ENCODE measurements at regions not wholly inside any gene's neighbourhood (a gene's known extent, or its start where the extent isn't known, plus 50 kb on each side); places are given as distances from the start of the nearest gene placed in this dataset.

DNA sequence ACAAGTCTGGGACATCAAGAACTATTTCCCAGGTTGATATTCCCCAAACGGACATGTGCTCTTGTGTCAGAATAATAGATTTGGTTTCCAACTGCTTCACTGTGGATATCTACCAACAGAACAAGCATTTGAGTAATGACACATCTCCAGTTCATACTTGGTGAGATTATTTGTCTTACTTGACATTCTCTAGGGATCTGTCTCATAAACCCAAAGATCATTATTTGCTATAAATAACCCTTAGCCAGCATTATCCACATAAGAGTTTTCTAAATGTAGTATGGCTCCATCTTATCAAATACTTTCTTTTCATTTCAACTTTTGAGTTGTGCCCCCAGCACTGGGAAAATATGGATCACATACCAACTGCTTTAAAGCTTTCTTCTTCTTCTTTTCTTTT lies 1063.9 kb upstream of the CDH18 start:
- Histone ChIP-seq H3K27me3 (ENCODE audit: insufficient read depth, poor library complexity, severe bottlenecking) (no peaks in the 10 kb centered on the region), H3K9me3 (ENCODE audit: severe bottlenecking) (no peaks in the 10 kb centered on the region), H3K4me3 (ENCODE audit: severe bottlenecking) (no peak overlapping the region), H3K36me3 (ENCODE audit: low read depth) (no peaks in the 10 kb centered on the region), H3K27ac (ENCODE audit: poor library complexity, severe bottlenecking) (no peak overlapping the region), H3K4me1 (ENCODE audit: insufficient read depth, poor library complexity, severe bottlenecking) (no peaks in the 10 kb centered on the region)
- no peak for DNase-seq (ENCODE audit: low spot score)
- TF ChIP-seq, protein P1, sequence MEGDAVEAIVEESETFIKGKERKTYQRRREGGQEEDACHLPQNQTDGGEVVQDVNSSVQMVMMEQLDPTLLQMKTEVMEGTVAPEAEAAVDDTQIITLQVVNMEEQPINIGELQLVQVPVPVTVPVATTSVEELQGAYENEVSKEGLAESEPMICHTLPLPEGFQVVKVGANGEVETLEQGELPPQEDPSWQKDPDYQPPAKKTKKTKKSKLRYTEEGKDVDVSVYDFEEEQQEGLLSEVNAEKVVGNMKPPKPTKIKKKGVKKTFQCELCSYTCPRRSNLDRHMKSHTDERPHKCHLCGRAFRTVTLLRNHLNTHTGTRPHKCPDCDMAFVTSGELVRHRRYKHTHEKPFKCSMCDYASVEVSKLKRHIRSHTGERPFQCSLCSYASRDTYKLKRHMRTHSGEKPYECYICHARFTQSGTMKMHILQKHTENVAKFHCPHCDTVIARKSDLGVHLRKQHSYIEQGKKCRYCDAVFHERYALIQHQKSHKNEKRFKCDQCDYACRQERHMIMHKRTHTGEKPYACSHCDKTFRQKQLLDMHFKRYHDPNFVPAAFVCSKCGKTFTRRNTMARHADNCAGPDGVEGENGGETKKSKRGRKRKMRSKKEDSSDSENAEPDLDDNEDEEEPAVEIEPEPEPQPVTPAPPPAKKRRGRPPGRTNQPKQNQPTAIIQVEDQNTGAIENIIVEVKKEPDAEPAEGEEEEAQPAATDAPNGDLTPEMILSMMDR (IDR thresholded peaks at IDR 0.05; ENCODE audit: poor library complexity, severe bottlenecking): no peak
- ATAC-seq (ENCODE audit: low read depth): no peak

DNA sequence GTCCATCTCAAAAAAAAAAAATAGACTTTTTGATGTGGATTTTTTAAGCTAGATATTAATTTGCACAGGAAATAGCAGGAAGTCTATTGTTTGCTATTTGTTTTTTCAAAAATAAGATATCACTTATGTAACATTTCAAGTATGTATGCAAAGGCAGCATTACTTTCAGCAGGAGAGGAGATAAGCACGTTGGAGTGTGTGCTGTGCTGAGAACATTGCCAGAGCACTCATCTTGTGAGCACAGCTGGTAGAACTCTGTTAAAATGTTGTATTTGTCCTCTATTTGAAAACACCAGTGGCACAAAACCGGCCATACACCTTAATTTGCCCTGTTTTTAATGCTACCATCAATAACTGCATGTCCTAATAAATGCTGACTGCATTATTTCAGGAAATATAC lies 1061.9 kb upstream of the CDH18 start:
- H3K9me3 ChIP-seq (ENCODE audit: severe bottlenecking): no peaks in the 10 kb centered on the region
- no peaks in the 10 kb centered on the region for H3K4me1 ChIP-seq (ENCODE audit: insufficient read depth, poor library complexity, severe bottlenecking)
- TF ChIP-seq, protein P1 (IDR thresholded peaks at IDR 0.05; ENCODE audit: poor library complexity, severe bottlenecking): no peak
- H3K4me3 ChIP-seq (ENCODE audit: severe bottlenecking): no peak overlapping the region
- H3K27ac ChIP-seq (ENCODE audit: poor library complexity, severe bottlenecking): no peak overlapping the region
- no peaks in the 10 kb centered on the region for H3K36me3 ChIP-seq (ENCODE audit: low read depth)
- no peaks in the 10 kb centered on the region for H3K27me3 ChIP-seq (ENCODE audit: insufficient read depth, poor library complexity, severe bottlenecking)
- ATAC-seq (ENCODE audit: low read depth) (no peak), DNase-seq (ENCODE audit: low spot score) (no peak)

- no peaks in the 10 kb centered on the region for H3K36me3 ChIP-seq (ENCODE audit: low read depth)
- no peaks in the 10 kb centered on the region for H3K9me3 ChIP-seq (ENCODE audit: severe bottlenecking)
- TF ChIP-seq, protein P1 (IDR thresholded peaks at IDR 0.05; ENCODE audit: poor library complexity, severe bottlenecking): no peak
- no peak overlapping the region for H3K4me3 ChIP-seq (ENCODE audit: severe bottlenecking)
- H3K27ac ChIP-seq (ENCODE audit: poor library complexity, severe bottlenecking): no peak overlapping the region
- no peaks in the 10 kb centered on the region for H3K4me1 ChIP-seq (ENCODE audit: insufficient read depth, poor library complexity, severe bottlenecking)
- no peak for ATAC-seq (ENCODE audit: low read depth)
- DNase-seq (ENCODE audit: low spot score): no peak
- H3K27me3 ChIP-seq (ENCODE audit: insufficient read depth, poor library complexity, severe bottlenecking): peaks cover 3% of the 10 kb centered on the region
Observed at GRCh38 chr5:21030981-21031380, 1043.0 kb upstream of the CDH18 start.

- DNase-seq (ENCODE audit: low spot score) (no peak), ATAC-seq (ENCODE audit: low read depth) (no peak)
- Histone ChIP-seq H3K9me3 (ENCODE audit: severe bottlenecking) (no peaks in the 10 kb centered on the region), H3K36me3 (ENCODE audit: low read depth) (no peaks in the 10 kb centered on the region), H3K4me1 (ENCODE audit: insufficient read depth, poor library complexity, severe bottlenecking) (no peaks in the 10 kb centered on the region), H3K27me3 (ENCODE audit: insufficient read depth, poor library complexity, severe bottlenecking) (peaks cover 3% of the 10 kb centered on the region), H3K4me3 (ENCODE audit: severe bottlenecking) (no peak overlapping the region), H3K27ac (ENCODE audit: poor library complexity, severe bottlenecking) (no peak overlapping the region)
- TF ChIP-seq, protein P1 (IDR thresholded peaks at IDR 0.05; ENCODE audit: poor library complexity, severe bottlenecking): no peak
Observed at GRCh38 chr5:21024966-21025365, 1037.0 kb upstream of the CDH18 start.

DNA sequence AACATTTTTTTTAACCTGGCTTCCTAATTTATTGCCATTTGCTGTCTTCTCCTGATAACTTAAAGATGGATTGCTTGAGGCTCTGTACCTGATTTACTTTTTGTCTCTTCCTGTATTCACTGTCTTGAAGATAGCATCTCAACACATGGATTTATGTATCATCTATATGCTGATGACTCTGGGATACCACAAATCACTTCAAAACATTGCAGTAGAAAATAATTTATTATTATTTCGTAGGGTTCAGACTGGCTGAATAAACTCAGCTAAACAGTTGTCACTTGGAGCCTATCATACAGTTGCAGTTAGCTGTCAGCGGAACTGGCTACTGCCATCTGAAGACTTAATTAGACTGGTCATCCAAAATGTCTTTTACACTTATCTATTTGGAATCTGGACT lies 1025.2 kb upstream of the CDH18 start:
- Histone ChIP-seq H3K4me3 (ENCODE audit: severe bottlenecking) (no peak overlapping the region), H3K27me3 (ENCODE audit: insufficient read depth, poor library complexity, severe bottlenecking) (no peaks in the 10 kb centered on the region), H3K4me1 (ENCODE audit: insufficient read depth, poor library complexity, severe bottlenecking) (no peaks in the 10 kb centered on the region), H3K36me3 (ENCODE audit: low read depth) (no peaks in the 10 kb centered on the region), H3K27ac (ENCODE audit: poor library complexity, severe bottlenecking) (no peak overlapping the region), H3K9me3 (ENCODE audit: severe bottlenecking) (no peaks in the 10 kb centered on the region)
- TF ChIP-seq, protein P1 (IDR thresholded peaks at IDR 0.05; ENCODE audit: poor library complexity, severe bottlenecking): no peak
- DNase-seq (ENCODE audit: low spot score) (no peak), ATAC-seq (ENCODE audit: low read depth) (no peak)

Data from RWPE2 (cell line).